ENCODE measurements at regions not wholly inside any gene's neighbourhood (a gene's known extent, or its start where the extent isn't known, plus 50 kb on each side); places are given as distances from the start of the nearest gene placed in this dataset.

- TF ChIP-seq CTCF (IDR thresholded peaks at IDR 0.05) (no peak), POLR2A (IDR thresholded peaks at IDR 0.05) (no peak)
Observed at GRCh38 chr2:2947406-2947805, 430.2 kb downstream of the EIPR1 start.
